GM21390 (cell line): ENCODE measurements at regions not wholly inside any gene's neighbourhood (a gene's known extent, or its start where the extent isn't known, plus 50 kb on each side); places are given as distances from the start of the nearest gene placed in this dataset.
"Not testable (repeated sequence)": the region's sequence is repeated elsewhere in the genome, so short reads cannot be mapped to it uniquely, and the experiment has no call there.

ENCODE experiments used
- ATAC-seq: cut with Tn5 transposase; IDR thresholded peaks from one replicate; pipeline ENCODE4 v1.9.1; 2021; ENCODE audit not compliant: unreplicated experiment

DNA sequence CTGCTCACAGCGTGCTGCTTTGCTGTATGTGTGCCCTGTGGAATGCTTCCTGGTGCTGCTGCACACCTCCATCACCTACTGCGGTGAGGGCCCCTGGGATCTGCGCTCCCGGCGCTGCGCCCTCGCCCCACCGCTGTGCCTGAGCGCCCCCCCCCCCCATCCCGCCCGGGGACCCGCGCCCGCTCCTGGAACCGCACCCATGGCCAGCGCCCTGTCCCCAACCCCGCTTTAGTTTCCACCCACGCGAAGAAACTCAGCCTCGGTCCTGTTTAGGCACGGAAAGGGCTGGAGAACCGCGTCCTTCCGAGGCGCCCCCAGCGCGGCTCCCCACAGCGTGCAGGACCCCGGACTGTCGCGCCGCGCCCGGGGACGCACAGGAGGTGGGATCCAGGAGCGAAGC is 265.5 kb downstream of the POTEB3 start:
- not testable (repeated sequence) for ATAC-seq

DNA sequence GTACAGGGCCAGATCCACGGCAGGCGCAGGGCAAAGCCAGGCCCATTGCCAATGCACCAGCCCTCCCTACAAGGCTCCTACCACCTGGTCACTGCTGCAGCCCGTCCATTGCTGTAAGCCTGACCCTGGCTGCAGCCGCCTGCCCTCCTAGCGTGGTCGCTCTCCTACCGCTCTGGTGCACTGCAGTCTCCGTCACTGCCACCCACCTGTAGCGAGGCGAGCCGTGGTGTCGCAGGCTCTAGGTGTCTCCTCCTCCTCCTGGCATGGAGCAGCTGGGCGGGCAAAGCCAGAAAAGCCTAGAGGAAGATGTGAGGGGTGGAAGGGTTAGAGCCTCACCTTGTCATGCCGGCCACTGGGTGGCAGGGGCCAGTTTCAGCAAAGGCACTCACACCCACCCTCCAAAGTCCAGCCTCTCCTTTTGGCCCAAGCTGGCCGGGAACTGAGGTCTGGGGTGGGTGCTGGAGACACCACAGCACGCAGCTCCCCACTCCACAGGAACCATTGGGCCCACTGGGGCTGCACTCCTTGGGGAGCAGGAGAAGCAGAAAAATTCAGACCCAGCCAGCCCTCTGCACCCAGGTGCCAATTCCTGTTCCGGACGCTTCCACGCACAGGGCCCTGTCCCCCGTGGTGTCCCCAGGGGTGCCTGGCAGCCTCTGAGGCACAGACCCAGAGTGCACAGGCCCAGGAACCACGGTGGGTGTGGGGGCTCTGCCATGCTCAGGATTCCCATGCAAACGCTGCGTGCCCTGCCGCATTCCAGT is 285.3 kb upstream of the POTEB2 start:
- not testable (repeated sequence) for ATAC-seq

DNA sequence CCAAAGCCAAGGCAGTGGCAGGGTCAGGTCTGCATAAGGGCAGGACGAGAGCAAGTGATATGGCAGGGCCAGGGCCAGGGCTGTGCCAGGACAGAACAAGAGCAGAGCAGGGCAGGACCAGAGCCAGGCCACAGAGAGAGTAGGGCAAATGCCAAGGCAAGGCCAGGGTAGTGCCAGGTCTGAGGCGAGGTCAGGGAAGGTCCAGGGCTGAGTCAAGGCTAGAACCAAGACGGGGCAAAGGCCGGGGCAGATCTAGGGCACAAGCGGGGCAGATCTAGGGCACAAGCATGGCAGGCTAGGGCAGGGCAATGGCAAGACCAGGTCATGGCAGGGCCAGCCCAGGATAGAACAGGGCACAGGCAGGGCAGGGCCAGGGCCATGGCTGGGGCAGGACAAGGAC is 282.0 kb upstream of the POTEB2 start:
- ATAC-seq = not testable (repeated sequence)

GRCh38 chr15:21133893-21134292 is 267.8 kb upstream of the POTEB2 start:
- not testable (repeated sequence) for ATAC-seq

DNA sequence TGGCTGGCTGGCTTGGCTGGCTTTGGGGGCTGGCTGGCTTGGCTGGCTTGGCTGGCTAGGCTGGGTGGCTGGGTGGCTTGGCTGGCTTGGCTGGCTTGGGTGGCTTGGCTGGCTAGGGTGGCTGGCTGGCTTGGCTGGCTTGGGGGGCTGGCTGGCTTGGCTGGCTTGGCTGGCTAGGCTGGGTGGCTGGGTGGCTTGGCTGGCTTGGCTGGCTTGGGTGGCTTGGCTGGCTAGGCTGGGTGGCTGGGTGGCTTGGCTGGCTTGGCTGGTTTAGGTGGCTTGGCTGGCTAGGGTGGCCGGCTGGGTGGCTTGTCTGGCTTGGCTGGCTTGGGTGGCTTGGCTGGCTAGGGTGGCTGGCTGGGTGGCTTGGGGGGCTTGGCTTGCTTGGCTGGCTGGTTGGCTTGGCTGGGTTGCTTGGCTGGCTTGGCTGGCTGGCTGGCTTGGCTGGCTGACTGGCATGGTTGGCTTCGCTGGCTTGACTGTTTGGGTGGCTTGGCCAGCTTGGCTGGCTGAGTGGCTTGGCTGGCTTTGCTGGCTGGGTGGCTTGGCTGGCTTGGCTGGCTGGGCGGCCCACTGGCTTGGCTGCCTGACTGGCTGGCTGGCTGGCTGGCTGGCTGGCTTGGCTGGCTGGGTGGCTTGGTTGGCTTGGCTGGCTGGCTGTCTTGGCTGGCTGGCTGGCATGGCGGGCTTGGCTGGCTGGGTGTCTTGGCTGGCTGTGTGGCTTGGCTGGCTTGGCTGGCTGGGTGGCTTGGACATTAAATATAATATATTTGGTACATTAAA is 246.3 kb upstream of the POTEB2 start:
- not testable (repeated sequence) for ATAC-seq

DNA sequence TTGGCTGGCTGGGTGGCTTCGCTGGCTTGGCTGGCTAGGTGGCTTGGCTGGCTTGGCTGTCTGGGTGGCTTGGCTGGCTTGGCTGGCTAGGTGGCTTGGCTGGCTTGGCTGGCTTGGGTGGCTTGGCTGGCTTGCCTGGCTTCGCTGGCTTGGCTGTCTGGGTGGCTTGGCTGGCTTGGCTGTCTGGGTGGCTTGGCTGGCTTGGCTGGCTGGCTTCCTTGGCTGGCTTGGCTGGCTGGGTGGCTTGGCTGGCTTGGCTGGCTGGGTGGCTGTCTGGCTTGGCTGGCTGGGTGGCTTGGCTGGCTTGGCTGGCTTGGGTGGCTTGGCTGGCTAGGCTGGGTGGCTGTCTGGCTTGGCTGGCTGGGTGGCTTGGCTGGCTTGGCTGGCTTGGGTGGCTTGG is 245.7 kb upstream of the POTEB2 start:
- not testable (repeated sequence) for ATAC-seq

GRCh38 chr15:21111172-21111571 is 245.1 kb upstream of the POTEB2 start:
- not testable (repeated sequence) for ATAC-seq

DNA sequence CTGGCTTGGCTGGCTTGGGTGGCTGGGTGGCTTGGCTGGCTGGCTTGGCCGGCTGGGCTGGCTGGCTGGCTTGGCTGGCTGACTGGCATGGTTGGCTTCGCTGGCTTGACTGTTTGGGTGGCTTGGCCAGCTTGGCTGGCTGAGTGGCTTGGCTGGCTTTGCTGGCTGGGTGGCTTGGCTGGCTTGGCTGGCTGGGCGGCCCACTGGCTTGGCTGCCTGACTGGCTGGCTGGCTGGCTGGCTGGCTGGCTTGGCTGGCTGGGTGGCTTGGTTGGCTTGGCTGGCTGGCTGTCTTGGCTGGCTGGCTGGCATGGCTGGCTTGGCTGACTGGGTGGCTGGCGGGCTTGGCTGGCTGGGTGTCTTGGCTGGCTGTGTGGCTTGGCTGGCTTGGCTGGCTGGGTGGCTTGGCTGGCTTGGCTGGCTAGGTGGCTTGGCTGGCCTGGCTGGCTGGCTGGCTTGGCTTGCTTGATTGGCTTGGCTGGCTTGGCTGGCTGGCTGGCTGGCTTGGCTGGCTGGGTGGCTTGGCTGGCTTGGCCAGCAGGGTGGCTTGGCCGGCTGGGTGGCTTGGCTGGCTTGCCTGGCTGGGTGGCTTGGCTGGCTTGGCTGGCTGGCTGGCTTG is 244.2 kb upstream of the POTEB2 start:
- not testable (repeated sequence) for ATAC-seq

GRCh38 chr15:21108384-21108783 is 242.3 kb upstream of the POTEB2 start:
- ATAC-seq = not testable (repeated sequence)

DNA sequence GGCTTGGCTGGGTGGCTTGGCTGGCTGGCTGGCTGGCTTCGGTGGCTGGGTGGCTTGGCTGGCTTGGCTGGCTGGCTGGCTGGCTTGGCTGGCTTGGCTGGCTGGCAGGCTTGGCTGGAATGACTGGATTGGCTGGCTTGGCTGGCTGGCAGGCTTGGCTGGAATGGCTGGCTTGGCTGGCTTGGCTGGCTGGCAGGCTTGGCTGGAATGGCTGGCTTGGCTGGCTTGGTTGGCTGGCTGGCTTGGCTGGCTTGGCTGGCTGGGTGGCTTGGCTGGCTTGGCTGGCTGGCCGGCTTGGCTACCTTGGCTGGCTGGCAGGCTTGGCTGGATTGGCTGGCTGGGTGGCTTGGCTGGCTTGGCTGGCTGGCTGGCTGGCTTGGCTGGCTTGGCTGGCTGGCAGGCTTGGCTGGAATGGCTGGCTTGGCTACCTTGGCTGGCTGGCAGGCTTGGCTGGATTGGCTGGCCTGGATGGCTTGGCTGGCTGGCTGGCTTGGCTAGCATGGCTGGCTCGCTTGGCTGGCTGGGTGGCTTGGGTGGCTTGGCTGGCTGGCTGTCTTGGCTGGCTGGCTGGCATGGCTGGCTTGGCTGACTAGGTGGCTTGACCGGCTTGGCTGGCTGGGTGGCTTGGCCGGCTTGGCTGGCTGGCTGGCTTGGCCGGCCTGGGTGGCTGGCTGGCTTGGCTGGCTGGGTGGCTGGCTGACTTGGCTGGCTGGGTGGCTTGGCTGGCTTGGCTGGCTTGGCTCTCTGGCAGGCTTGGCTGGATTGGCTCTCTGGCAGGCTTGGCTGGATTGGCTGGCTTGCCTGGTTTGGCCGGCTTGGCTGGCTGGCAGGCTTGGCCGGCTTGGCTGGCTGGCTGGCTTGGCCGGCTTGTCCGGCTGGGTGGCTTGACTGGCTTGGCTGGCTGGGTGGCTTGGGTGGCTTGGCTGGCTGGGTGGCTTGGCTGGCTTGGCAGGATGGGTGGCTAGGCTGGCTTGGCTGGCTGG is 241.6 kb upstream of the POTEB2 start:
- ATAC-seq = not testable (repeated sequence)

GRCh38 chr15:21096599-21096998 is 230.5 kb upstream of the POTEB2 start:
- ATAC-seq = not testable (repeated sequence)

DNA sequence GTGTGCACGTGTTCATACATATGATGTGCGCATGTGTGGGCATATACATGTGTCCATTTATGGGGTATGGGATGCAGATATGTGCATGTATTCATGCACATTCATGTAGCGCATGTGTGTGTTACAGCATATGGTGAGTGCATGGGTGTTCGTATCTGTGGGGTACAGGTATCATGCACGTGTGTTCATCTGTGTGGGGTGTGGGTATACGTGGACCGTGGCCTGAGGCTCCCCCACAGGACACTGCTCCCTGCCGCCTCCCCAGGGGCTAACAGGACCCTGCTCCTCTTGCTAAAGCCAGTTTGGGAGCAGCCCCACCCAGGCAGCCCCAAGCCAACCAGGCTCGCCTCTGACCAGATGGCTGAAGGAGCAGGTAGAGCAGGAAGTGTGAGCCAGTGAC is 213.4 kb upstream of the POTEB2 start:
- ATAC-seq = not testable (repeated sequence)

DNA sequence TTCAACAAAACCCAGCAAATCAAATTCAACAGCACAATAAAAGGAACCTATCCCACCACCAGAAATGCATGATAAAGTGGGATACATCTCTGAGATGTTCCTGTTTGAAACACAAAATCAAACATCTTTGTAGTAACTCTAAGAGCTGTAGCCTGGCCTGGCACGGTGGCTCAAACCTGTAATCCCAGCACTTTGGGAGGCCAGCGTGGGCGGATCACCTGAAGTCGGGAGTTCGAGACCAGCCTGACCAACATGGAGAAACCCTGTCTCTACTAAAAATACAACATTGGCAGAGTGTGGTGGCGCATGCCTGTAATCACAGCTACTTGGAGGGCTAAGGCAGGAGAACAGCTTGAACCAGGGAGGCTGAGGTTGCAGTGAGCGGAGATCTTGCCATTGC is 202.8 kb upstream of the POTEB2 start:
- not testable (repeated sequence) for ATAC-seq

GRCh38 chr15:21063512-21063911 is 197.4 kb upstream of the POTEB2 start:
- not testable (repeated sequence) for ATAC-seq

- ATAC-seq = not testable (repeated sequence)
Measured at GRCh38 chr15:21062619-21063163, 196.6 kb upstream of the POTEB2 start.

- not testable (repeated sequence) for ATAC-seq
Measured at GRCh38 chr15:21051866-21052265, 185.8 kb upstream of the POTEB2 start.

DNA sequence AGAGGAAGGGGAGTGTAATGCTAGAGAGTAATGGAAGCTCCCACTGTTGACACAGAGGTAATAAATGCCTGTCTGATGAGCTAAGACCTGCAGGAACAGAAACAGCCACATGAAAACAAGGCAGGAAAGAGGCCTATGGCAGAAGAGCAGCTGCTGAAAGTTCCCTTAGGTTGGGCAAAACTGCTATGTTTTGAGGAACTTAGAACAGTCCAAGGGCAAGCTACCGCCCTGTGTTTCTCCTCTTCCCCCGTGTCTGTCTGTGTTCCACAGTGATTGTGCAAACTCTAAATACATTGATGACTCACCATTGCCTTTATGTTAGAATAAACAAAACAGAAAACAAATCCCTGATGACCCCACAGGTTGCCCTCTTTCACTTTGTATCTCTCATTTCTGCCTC is 165.6 kb upstream of the POTEB2 start:
- ATAC-seq = not testable (repeated sequence)

DNA sequence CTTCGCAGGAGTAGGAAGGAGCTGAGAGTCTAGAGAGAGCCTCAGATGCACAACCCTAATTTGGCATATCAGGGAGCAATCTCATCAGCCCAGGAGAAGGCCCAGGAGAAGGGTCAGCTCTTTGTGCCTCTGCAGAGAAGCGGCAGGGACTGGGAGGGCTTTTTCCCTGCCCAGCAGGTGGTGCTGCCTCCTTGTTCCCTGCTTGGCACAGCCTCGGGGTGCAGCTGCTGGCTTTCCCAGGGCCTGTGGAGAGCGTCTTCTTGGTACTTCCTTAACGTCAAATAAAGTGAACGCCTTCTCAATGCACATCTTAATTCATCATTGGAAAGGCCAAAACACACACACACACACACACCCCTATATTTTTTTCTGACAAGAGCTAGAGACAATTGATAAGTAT is 162.9 kb upstream of the POTEB2 start:
- ATAC-seq = not testable (repeated sequence)

DNA sequence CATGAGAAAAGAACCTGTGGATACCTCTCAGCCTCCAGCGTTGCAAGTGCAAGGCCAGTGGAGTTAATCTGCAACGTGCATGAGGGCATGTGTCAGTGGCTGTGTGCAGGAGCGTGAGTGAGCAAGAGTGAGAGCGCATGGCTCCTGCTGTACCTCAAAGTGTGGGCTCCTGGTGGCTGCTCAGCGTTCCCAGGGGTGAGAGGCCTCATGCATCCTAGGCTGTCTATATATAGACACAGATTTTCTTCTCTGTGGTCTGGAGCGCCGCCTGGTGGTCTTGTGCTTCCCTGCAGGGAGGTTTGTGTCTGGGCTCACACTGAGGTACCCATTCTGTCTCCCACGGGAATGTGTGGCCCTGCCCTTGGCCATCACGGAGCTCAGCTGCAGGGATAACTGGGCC is 161.8 kb upstream of the POTEB2 start:
- ATAC-seq = not testable (repeated sequence)

- not testable (repeated sequence) for ATAC-seq
Measured at GRCh38 chr15:21026848-21027247, 160.7 kb upstream of the POTEB2 start.
